Fibroblast of skin of right biceps (primary cell): ENCODE measurements at regions not wholly inside any gene's neighbourhood (a gene's known extent, or its start where the extent isn't known, plus 50 kb on each side); places are given as distances from the start of the nearest gene placed in this dataset.
"Not testable (repeated sequence)": the region's sequence is repeated elsewhere in the genome, so short reads cannot be mapped to it uniquely, and the experiment has no call there.

Experiments used
- DNase-seq: peaks from one replicate; pipeline ENCODE4 v3.0.0-alpha.2; 2013

DNA sequence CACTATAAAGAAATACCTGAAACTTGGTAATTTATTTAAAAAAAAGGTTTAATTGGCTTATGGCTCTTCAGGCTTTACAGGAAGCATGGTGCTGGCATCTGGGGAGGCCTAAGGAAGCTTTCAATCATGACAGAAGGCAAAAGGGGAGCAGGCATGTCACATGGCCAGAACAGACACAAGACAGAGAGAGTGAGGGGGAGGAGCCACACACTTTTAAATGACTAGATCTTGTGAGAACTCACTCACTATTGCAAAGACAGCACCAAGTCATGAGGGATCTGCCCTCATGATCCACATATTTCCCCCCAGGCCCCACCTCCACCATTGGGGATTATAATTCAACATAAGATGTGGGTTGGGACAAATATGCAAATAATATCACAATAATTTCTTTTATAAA is 355.6 kb downstream of the DAD1 start:
- DNase-seq: no peak

DNA sequence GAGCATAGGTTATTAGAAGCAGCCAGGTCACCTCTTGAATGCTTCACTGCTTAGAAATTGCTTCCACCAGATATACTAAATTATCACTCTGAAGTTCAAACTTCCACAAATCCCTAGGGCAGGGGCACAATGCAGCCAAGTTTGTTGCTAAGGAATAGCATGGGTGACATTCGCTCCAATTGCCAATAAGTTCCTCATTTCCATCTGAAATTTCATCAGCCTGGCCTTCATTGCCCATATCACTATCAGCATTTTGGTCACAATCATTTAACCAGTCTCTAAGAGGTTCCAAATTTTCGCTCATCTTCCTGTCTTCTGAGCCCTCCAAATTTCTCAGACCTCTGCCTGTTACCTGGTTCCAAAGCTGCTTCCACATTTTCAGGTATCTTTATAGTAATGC is 356.1 kb downstream of the DAD1 start:
- no peak for DNase-seq

DNA sequence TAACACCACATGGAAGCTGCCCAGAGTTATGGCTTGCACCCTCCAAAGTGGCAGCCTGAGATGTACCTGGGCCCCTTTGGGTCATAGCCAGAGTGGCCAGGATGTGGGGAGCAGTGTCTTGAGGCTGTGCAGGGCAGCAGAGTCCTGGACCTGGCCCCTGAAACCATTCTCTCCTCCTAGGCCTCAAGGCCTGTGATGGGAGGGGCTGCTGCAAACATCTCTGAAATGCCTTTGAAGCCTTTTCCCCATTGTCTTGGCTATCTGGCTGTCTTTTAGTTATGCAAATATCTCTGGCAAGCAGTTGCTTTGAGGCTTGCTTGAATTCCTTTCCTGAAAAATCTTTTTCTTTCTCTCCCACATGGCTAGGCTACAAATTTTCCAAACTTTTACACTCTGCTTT is 356.5 kb downstream of the DAD1 start:
- no peak for DNase-seq

DNA sequence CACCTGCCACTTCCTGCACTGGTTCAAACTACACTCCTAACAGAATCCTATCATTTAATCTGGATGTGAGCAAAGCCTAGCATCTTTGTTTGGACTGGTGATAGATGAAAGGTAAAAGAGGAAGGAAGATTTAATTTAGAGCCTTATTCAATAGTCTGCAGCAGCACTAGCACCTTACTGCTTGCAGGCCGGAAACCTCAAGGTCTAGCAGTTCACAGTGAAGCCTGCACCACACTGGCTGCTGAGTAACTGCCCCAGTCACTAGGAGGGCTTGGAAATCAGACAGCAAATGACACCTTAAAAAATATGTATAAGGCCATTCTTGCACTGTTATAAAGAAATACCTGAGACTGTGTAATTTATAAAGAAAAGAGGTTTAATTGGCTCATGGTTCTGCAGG is 358.0 kb downstream of the DAD1 start:
- no peak for DNase-seq

DNA sequence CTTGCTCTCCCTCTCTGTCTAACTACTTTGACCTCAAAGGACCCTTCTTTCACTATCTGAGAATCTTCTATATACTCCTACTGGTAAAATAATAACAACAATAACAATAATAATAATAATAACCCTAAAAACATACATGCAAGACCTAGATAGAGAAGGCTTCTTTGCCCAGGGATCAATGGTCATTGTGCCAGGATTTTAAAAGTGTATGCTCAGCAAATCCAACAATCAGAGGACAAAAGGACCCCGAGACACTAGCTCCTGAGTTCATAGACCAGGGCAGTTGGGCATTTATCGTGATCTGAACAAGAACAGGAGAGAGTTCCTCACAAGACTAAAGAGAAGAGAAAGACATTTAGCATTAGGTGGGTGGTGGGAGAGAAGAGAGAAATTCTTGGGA is 358.5 kb downstream of the DAD1 start:
- DNase-seq: no peak

DNA sequence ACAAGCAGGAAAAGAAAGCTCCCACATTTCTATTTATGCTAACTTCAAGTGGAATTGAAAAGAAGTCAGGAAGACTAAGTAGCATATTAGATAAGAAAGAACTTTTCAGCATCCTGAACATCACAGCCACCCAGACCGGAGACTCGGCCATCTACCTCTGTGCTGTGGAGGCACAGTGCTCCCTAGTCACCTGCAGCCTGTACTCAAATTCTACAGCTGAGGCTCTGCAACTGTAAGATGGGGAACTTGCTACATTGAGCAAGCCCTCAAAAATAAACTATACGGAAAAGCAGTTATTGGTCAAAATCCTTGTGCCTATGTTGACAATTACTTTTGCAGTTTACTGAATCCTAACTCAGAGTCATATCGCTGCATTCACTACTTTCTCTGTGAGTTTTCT is 361.9 kb downstream of the DAD1 start:
- DNase-seq: no peak

DNA sequence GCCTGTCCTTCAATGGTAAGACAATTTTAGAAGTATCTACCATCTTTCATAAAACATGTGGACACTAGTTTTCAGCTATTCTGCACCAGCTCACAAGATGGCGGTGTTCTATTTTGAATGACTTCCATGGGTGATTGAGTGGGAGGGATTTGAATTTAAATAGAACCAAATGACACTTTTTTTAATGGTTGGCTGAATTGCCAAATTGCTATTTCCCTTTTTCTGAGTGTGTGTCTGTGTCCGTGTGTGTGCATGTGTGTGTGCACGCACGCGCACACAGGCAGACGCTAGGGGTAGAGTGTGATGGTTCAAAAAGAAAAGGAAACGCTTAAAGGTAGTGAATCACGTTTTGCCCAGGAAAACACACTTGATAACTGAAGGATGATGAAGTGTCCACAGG is 362.6 kb downstream of the DAD1 start:
- DNase-seq: peak; percentile 50

DNA sequence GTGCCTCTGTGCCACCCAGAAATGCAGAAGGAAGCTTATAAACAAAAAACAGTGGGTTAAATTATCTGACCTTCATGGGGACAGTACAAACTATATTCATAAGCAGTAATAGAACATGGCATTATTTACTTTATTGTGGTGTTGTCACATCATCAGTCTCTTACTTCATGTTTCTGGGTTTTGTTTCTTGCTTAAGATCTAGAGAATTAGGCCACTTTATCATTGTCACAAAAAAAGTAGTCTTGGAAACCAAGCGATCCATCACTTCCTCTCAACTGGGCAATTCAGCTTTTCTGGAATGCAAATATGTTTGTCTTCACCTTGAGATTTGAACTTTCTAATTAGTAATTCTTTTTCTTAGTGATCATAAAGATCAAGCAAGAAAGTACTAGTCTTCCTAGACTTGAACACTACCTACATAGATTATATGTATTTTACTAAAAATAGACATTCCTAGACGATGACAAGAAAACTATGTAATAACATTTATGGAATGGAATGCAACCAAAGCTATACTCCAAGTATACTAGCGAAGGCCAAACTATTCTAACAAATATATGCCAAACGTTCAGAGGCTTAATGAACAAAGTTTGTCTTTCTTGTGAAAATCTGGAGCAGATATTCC is 363.4 kb downstream of the DAD1 start:
- peak; percentile 78 for DNase-seq

DNA sequence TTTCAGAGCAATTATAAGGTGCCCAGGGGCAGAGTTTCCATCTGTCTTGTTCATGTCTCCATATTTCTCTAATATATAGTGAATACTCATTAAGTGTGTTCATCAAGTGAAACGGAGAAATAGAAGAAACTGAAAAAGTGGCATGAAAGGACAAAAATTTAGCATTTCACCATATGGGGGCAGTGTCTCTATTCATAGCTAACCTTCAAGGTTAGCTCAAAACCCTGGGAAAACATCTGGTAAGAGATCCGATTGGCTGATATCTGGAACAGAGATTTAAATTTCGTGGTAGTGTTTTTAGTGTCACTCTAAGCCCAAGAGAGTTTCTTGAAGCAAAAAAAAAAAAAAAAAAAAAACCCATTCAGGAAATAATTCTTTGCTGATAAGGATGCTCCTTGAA is 367.5 kb downstream of the DAD1 start:
- DNase-seq: peak; percentile 34

DNA sequence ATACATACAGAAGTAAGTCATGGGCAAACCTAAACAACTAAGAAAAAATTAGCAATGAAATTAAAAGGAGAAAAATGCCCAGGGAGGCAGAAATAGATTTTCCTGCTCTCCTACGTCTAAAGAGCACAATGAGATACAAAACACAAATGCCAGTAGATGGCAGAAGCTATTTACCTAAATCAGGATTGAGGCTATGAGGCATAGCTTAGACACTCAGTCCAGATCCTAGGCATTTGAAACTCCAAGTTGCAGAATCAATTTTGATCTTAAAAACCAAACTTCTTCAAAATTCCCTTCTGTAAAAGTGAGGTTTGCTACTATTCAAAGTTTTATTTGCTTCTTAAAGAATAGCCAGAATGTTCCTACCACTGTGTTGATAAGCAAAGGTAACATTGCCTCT is 368.6 kb downstream of the DAD1 start:
- DNase-seq: peak; percentile 12

DNA sequence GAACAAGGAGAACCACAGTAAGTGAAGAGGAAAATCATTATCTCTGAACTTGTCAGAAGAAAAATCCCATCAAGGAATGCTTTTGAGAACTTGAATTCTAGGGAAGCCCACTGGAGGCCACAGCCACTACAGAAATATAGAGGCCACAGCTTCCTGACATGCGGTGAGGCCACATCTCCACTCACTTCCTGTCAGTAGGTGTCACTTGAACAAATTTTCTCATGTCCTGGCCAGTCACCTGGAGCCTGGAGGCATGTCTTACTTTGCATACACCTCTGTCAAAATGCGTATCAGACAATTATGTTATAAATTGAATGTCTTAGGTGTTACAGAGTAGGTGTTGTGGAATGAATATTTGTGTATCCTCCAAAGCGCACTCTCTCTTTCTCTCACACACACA is 370.3 kb downstream of the DAD1 start:
- DNase-seq: no peak

DNA sequence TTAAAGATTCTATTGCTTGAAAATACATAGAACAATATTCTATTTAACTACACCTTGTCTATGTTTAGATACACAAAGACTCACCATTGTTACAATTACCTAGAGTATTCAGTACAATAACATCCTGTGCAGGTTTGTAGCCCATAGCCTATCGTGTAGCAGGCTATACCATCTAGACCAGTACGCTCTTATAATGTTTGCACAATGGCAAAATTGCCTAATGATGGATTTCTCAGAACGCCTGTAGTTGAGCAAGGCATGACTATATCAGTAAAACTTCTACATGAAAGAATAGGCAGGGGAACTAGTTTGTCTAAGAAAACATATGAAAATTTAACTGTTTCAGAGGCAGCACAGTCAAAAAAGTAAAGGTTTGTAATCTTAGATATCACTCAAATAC is 375.9 kb downstream of the DAD1 start:
- no peak for DNase-seq

DNA sequence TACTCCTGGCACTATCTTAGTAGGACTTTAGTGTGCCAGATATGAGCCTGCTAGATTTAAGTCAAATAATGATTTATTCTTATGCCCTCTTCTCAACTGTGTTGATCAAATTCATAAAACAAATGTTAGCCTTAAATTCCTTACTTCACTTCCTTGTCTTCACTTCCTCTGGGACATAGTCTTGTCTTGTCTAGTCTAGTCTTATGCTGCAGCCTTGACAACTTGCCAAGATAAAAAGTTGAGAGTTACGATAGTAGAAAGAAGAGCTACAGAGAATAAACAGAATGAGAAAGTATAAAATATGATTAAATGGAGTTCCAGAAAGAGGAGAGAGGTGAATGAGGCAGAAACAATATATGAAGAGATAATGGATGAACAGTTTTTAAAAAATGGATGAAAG is 378.1 kb downstream of the DAD1 start:
- no peak for DNase-seq

DNA sequence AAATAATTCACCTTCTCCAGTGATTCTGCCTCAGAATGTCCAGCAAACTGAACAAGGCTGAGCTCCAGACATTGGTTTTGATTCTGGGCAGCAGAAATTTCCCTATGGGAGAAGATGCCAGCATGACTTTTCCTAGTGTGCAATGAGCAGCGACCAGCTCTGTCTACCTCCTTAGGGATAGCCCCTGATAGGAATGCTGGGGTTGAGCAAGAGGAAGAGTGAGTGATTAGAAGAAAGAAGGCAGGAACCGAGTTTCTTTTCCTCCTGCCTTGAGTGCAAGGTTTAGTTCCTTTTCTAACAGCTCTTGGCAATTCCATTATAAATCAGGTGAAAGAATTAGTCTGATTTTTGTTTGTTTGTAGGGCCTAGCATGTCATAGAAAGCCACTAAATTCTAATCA is 379.0 kb downstream of the DAD1 start:
- DNase-seq: no peak

DNA sequence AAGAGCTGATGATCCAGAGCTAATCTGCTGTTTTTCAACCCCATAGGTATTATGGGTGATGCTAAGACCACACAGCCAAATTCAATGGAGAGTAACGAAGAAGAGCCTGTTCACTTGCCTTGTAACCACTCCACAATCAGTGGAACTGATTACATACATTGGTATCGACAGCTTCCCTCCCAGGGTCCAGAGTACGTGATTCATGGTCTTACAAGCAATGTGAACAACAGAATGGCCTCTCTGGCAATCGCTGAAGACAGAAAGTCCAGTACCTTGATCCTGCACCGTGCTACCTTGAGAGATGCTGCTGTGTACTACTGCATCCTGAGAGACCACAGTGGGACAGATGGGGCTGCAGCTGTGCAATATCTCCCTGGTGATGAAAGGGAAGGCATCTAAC is 386.0 kb downstream of the DAD1 start:
- DNase-seq: no peak

DNA sequence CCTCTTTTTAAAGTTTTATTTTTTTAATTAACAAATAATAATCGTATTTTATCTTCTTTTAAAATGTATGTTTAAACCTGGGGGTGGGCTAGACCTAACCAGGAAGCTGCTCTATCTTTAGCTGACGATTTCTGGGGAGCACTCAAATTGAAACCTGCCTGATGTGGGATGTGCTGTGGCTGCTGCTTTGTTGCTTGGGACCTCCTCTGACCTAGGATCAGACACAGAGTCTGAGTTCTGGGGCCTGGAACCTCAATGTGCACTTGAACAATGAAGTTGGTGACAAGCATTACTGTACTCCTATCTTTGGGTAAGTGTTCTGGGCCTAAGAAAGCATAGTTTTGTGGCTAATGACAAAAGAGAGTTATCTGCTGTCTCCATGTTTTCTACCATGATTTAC is 386.7 kb downstream of the DAD1 start:
- DNase-seq: no peak

DNA sequence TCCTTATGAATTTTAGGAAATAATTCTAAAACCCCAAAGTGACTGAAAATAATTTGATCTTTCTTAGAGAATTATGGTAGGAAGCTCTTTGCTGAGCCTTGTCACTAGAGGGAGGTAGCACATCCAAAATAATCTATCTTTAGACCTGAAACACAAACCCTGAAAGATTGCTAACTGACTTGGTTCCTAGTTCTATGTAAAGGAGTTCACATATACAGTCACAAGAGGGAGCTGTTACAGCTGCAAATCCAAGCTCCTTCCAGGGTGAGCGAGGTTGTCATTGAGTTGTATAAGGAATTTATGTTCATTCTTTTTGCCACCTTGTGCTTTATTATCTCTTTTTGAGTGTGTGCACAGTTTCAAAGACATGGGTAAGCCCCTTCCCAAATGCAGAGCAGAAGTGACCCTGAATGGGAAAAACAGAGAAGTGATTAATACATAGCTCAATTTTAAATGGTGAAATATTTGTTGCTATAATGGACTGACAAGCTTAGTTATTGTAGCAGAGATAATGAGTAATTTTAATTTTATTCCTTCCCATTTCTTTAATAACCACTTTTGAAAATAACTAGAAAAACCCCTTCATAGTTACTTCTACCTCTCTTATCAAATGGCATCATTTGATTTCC is 387.9 kb downstream of the DAD1 start:
- DNase-seq: peak; percentile 55

DNA sequence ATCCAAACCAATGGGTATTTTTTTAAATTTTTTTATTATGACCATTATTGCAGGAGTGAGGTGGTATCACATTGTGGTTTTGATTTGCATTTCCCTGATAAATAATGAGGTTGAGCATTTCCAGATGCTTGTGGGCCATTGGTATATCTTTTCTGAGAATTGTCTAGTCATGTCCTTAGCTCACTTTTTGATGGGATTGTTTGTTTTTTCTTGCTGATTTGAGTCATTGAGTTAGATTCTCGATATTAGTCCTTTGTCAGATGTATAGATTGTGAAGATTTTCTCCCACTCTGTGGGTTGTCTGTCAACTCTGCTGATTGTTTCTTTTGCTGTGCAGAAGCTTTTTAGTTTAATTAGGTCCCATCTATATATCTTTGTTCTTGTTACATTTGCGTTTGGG is 388.9 kb downstream of the DAD1 start:
- DNase-seq: not testable (repeated sequence)

DNA sequence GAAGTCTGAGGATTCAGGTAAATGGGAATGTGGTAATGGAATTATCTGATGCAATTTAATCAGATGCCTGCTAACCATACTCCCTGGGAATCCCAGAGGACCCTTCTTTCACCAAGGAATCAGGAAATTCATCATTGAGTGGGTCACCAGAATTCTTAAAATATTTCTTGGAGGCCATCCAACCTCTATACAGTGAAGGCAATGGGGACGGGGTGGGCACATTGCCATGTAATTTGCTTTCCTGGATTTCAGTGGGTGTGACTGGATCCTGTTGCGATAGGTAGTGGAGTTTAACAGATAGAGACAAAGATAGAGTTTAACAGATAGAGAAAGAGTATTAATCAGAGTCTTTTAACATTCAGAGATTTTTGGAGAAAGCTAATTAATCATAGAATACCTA is 394.4 kb downstream of the DAD1 start:
- peak; percentile 78 for DNase-seq

DNA sequence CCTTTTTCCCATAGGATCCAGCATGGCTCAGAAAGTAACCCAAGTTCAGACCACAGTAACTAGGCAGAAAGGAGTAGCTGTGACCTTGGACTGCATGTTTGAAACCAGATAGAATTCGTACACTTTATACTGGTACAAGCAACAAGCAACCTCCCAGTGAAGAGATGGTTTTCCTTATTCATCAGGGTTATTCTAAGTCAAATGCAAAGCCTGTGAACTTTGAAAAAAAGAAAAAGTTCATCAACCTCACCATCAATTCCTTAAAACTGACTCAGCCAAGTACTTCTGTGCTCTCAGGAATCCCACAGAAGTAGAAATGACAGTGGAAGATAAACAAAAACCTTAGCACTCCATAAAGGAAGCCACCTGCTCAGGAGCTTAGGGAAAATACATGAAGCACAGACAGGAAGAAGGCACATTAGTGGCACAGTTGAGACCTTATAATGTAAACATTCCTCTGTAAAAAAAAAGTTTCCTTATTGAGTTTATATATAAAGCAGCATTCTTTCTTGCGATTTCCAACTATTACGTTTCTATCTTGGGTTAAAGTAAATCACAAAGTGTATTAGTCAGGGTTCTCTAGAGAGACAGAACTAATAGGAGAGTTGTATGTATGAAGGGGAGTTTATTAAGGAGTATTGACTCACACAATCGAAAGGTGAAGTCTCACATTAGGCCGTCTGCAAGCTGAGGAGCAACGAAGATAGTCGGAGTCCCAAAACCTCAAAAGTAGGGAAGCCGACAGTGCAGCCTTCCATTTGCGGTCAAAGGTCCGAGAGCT is 398.4 kb downstream of the DAD1 start:
- DNase-seq: peak; percentile 75

DNA sequence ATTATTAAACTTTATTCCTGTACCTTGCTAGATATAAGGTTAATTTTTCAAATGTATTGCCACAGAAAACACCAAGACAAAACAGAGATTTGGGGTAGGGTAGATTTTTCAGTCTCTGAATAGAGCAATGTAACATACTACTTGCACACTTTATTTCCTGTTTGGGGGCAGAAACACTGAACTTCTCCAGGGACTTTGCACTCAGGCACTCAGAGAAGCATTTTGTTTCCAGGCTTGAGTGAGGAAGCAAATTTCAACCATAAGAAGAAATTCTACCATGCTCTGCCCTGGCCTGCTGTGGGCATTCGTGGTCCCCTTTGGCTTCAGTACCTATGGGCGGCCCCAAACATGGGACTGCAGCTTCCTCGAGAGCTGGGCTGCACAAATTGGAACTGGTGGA is 399.1 kb downstream of the DAD1 start:
- no peak for DNase-seq

DNA sequence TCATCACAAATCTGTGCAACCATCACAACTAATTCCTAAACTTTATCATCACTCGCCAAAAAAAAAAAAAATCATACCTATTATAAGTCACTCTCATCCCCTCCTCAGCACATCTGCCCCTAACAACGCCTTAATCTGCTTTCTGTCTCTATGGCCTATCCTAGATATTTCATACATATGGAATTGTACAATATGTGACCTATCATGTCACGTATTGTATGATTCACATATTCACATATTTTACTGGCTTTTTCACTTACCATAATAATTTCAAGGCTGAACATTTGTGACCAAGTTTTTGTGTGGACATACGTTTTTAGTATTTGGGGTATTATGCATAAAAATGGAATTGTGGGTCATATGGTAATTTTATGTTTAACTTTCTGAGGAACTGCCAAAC is 400.7 kb downstream of the DAD1 start:
- DNase-seq: peak; percentile 9

DNA sequence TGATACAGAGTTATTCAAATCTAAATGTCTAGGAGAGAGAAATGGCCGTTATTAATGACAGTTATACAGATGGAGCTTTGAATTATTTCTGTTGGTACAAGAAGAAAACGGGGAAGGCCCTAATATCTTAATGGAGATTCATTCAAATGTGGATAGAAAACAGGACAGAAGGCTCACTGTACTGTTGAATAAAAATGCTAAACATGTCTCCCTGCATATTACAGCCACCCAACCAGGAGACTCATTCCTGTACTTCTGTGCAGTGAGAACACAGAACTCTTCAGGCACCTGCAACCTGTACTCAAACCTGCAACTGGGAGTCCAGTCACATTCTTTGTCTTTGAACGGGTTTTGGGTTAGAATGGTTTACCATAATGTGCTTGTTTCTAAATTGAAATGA is 403.2 kb downstream of the DAD1 start:
- no peak for DNase-seq

DNA sequence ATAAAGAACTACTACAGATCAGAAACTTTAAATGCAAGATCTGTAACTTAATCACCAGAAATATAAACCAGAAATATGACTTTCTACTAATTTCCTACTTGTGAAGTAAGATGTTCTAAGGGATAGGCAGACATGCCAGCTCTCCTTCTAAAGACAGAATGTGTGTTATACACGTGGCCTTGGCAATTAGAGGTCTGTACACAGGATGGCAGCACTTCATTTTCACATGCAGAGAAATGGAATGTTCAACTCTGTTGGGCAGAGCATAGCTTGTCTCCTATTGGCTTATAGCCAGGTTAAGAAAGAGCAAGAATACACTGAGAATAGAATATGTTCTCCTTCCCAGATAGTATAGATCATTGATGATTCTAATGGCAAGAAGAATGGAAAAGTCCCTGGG is 403.8 kb downstream of the DAD1 start:
- peak; percentile 21 for DNase-seq

DNA sequence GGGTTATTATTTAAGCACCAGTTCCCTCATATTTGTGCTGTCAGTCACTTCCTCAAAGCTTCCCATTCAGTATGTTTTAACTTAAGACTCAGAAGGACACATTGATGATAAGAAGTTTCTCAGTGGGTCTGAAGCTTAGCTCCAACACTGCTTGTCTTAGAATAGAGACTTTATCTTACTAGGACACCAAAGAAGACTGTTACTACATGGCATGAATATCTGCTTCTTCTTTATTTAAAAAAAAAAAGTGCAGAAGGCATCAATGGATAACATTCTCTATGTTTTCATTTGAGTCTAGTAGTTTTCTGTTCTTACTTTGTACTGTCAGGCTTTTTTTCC is 404.2 kb downstream of the DAD1 start:
- DNase-seq: no peak
